Fibroblast of skin of left quadriceps (primary cell): ENCODE measurements at regions not wholly inside any gene's neighbourhood (a gene's known extent, or its start where the extent isn't known, plus 50 kb on each side); places are given as distances from the start of the nearest gene placed in this dataset.

Experiments
- DNase-seq, 2 experiments: peaks; one replicate each; pipeline ENCODE4 v3.0.0-alpha.2; 2013; ENCODE audit warnings: low read depth in 2 of 2

GRCh38 chr1:198903621-198904020, 264.8 kb downstream of the PTPRC start:
- no peak for DNase-seq

DNA sequence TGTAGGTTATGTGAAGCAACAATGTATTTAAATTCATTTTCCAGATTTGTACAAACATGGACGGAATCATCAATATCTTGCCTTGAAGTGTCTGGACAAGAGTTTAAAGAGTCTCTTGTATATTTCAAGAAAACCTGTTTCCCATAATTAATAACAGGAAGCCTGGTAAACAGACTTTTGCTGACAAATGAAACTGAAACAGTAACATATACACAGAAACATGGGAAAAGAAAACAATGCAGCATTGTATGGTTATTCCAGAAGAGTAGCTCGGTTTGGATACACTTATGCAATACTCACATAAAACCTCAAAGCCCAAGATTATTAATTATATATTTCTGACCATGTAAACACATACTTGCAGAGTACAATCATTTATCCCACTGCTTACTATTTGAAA, 265.5 kb downstream of the PTPRC start:
- DNase-seq, result no peak

DNA sequence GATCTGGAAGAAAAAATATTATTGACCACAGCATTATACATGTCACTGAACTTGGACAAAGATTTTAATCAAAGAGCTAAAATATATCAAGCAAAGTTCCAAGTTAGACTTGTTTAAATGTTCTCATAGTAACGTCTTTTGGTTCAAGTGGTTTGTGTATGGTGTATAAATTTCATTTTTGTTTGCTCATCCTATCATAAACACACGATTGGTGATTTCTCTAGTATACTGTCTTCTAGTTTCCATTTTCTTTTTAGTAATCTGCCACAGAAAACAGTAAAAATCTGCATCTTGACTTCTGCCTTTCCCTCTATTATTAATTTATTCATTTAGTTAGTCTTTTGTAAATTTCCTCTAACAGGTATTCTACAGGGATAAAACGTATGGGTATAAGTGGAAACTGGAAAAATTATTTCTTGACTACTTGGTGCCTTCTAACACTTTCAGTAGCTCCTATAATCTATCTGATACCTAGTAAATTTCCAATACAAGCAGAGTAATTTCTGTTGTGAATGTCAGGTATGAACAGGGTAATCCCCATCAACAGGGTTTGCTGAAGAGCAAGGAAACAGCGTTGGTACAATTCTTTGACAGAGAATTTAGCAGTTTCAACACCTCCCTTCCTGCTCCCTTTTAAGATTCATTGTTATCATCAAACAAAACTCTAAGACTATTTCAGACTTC, 268.0 kb downstream of the PTPRC start:
- no peak for DNase-seq

DNA sequence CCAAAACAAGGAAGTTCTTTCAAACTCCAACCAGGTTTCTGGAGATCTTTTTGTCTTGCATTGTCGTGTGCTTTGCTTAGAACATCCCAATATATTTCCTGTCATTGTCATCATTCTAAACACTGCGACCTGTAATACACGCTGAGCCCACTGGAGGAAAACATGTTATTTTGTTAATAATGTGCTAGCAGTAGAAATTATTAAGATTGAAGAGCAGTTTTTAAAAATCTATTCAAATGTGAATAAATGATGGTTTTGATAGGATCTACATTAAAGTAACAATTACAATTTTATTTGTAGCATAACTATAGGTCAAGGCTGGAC, 268.5 kb downstream of the PTPRC start:
- no peak for DNase-seq

DNA sequence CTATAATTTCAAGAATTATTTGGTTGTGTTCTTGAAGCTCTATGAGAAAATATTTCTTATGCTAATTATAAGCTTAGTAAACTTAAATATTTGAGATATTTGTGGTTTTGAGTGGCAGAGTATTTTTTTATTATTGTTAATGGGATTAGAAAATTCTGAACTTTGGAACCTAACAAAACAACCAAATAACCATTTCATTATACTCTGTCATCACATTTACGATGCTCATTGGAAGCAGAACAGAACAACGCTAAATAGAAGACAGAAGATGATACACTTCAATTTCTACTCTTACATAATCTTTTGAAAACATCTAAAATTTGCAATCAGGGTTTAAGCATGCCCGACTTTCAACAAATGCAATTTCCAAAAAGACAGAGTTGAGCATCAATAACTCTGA, 270.2 kb downstream of the PTPRC start:
- DNase-seq, result no peak

DNA sequence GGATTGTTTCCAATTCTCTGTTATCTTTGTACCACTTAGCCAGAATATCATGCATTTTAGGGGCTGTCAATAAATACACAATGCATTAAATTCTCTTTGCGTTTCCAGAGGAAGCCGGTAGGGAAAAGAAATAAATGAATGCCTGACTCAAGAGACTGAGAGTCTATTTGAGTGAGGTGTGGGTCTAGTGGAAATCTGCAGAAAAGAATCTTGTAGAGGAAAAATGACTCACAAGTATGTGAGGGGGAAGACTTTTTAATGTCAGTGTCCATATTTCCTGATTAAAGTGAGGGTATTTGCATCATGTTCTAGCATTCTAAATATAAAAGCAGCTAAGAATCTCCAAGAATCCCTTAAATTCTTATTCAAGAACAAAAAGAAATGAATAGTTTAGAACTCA, 271.1 kb downstream of the PTPRC start:
- DNase-seq, result no peak

- no peak for DNase-seq
These were observed 272.0 kb downstream of the PTPRC start for GRCh38 chr1:198910816-198911215.

DNA sequence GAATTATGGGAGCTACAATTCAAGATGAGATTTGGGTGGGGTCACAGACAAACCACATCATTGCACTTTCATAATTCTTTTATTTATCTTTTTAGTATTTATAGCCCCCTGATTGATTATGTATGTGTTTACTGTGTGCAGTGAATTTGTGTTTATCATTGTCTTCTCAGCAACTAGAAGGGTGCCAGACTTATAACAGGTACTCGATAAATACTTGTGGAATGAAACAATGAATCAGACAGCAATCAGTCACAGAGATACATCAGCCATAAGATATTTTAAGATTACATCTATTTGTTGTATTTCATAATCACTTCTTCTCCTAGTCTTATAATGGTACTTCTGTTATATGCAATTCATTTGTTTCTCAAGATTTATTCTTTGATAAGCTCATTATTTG, 273.2 kb downstream of the PTPRC start:
- no peak for DNase-seq

GRCh38 chr1:198913667-198914066, 274.8 kb downstream of the PTPRC start:
- peak; percentile 60 to 63 for DNase-seq

DNA sequence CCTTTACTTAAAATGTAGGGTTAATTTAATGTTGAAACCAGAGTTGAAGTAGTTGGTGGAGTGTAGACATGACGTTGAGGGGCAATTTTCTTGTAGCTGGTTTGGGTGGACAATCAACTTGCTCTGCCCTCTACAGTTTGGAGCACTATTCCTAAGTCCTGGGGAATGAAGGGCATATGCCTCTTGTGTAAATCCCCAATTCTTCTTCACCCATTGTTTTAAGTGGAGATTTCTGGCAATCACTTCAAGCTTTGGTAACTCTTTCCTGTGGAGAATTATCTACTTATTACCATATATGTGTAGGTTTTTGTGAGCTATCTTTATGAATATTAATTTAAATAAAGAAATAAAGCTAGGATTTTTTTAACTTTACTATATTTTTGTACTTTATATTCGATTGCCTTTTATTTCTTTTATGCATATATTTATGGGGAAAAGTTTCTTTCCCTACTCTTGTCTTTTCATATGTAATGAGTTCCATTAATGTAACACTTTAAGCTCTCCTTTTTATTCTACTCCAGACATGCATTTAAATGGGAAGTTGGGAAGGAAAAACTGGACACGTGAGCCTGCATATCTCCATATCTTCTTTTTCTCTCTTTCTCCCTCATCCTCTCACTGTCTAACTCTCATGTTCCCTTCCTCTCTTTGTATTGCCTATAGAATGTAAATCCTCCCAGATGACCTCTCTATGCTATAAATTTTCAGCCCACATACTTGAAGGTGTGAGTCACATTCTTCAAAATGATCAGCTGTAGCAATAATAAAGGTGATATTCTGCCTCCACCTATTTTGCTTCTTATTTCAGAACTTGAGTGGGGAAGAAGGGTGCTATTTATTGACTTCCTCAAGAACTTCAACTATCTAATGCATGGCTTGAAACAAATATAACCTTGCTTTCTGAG, 276.7 kb downstream of the PTPRC start:
- no peak for DNase-seq

GRCh38 chr1:198917226-198917625, 278.4 kb downstream of the PTPRC start:
- DNase-seq, result peak; percentile 56 to 66

GRCh38 chr1:198918920-198919319, 280.1 kb downstream of the PTPRC start:
- no peak for DNase-seq

- DNase-seq, result no peak
These were observed 281.0 kb downstream of the PTPRC start for GRCh38 chr1:198919667-198920398.

GRCh38 chr1:198922638-198923430, 284.0 kb downstream of the PTPRC start:
- no peak for DNase-seq

DNA sequence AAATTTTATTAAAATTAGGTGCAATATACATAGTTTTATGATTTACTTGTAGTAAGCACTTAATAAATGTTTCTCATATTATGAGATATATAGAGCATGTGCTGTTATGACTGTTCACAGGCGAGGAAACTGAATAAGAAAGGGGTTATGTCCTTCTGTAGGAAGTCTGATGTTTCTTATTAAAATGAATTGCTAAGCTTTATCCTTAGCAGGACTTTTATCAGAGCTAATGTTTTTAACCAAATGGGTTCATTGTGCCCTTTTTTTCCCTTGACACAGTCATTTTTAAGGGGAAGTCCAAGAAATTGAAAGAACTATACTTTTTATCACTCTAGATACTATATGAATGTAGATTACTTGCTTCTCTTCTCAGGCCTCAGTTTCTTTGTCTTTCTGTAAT, 285.2 kb downstream of the PTPRC start:
- no peak for DNase-seq

DNA sequence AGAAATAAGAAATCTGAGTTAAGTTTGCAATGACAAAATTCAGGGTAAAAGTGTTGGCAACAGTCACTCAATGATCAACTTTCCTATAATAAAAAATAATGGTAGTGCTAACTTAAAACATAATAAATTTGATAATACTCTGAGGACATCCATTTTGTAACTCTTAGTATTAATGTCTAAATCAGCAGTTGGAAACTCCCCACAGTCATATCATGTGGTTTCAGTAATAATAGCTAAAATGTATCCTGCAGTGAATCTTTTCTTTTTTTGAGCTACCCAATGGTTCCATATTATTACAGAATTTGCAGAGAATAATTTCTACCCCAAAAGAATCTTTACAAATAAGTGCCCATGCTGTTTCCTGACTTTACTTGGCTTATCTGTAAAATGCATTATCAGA, 286.7 kb downstream of the PTPRC start:
- DNase-seq, result no peak

DNA sequence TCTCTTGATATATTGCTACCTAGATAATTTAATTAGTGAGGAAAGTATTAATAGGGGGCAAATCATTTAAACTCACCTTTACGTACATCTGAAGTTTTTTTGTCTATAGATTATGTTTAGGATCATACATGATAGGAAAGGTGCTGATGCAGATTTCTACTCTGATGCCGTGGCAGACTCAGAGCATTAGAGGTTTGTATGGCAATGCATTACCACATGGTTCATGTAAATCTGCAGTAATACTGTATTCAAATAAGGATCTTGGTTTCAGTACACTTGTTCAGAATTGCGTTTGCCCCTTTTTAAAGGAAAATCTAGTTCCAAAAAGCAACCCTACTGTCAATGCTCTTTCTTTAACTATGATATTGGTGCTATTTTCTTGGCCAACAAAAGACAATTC, 288.3 kb downstream of the PTPRC start:
- no peak for DNase-seq

GRCh38 chr1:198929111-198929604, 290.3 kb downstream of the PTPRC start:
- no peak for DNase-seq

GRCh38 chr1:198929961-198930599, 291.2 kb downstream of the PTPRC start:
- no peak for DNase-seq

GRCh38 chr1:198932351-198932991, 293.6 kb downstream of the PTPRC start:
- DNase-seq, result no peak
